Activated B cell treated with CpG ODN at 0.5 μM for 24 hours (primary cell): ENCODE measurements at regions not wholly inside any gene's neighbourhood (a gene's known extent, or its start where the extent isn't known, plus 50 kb on each side); places are given as distances from the start of the nearest gene placed in this dataset.

Experiments used
- ATAC-seq: fragments of 200-7000 bp; cut with Tn5 transposase; one replicate; pipeline ENCODE4 v1.10.0; 2021; ENCODE audit warnings: low read depth, mild to moderate bottlenecking, moderate library complexity
- CTCF ChIA-PET: fragments of 350-600 bp; sonication (Branson Sonifier 250); formaldehyde crosslinking; loops from one replicate; lab custom pipeline; 2021; ENCODE audit warnings: antibody characterized with exemption; lab: Charles Lee
- POLR2A ChIA-PET: fragments of 350-600 bp; sonication (Branson Sonifier 250); formaldehyde crosslinking; loops from one replicate; lab custom pipeline; 2021; ENCODE audit warnings: antibody characterized with exemption; lab: Charles Lee
- DNase-seq: peaks from one replicate; pipeline ENCODE4 v3.0.0; 2022
- H3K27ac Mint-ChIP-seq: one replicate; pipeline ENCODE4 v1.8.0; 2020; ENCODE audit warnings: mixed read lengths
- H3K27me3 Mint-ChIP-seq: one replicate; pipeline ENCODE4 v1.8.0; 2021; ENCODE audit warnings: mixed read lengths
- H3K36me3 Mint-ChIP-seq: one replicate; pipeline ENCODE4 v1.8.0; 2021; ENCODE audit warnings: low read depth, mixed read lengths
- H3K4me1 Mint-ChIP-seq: one replicate; pipeline ENCODE4 v1.8.0; 2021; ENCODE audit warnings: mixed read lengths
- H3K4me3 Mint-ChIP-seq: one replicate; pipeline ENCODE4 v1.8.0; 2020; ENCODE audit warnings: mild to moderate bottlenecking, mixed read lengths
- H3K9me3 Mint-ChIP-seq: one replicate; pipeline ENCODE4 v1.8.0; 2020; ENCODE audit warnings: mixed read lengths
- CTCF ChIP-seq: fragments of 200-600 bp; IDR thresholded peaks from one replicate; pipeline ENCODE4 v1.8.0; 2022; ENCODE audit warnings: antibody characterized with exemption, mild to moderate bottlenecking
- intact Hi-C: fragments of 100-400 bp; cut with micrococcal nuclease; formaldehyde crosslinking; loops from one replicate; pipeline ENCODE4 v1.15.1; 2024

- no peak for ATAC-seq
- no peaks in the 10 kb centered on the region for H3K4me1 Mint-ChIP-seq
- H3K36me3 Mint-ChIP-seq = no peaks in the 10 kb centered on the region
- DNase-seq = no peak
- H3K27ac Mint-ChIP-seq = no peak overlapping the region
- peaks cover 4% of the 10 kb centered on the region for H3K9me3 Mint-ChIP-seq
- no peak for TF ChIP-seq CTCF
- H3K4me3 Mint-ChIP-seq = no peak overlapping the region
- ChIA-PET CTCF (no interaction called here), POLR2A (no interaction called here)
- intact Hi-C loops = no loop called here
- no peaks in the 10 kb centered on the region for H3K27me3 Mint-ChIP-seq
Observed at GRCh38 chr22:48936391-48936790, 891.3 kb downstream of the BRD1 start.

GRCh38 chr22:48934446-48934845, 893.2 kb downstream of the BRD1 start:
- Mint-ChIP-seq H3K27ac (no peak overlapping the region), H3K27me3 (no peaks in the 10 kb centered on the region), H3K36me3 (no peaks in the 10 kb centered on the region), H3K4me1 (no peaks in the 10 kb centered on the region), H3K9me3 (peaks cover 4% of the 10 kb centered on the region), H3K4me3 (no peak overlapping the region)
- TF ChIP-seq CTCF = no peak
- no peak for ATAC-seq
- CTCF ChIA-PET = no interaction called here
- POLR2A ChIA-PET = no interaction called here
- DNase-seq = no peak
- intact Hi-C loops = no loop called here

GRCh38 chr22:48931452-48931851, 896.2 kb downstream of the BRD1 start:
- H3K36me3 Mint-ChIP-seq = no peaks in the 10 kb centered on the region
- no peaks in the 10 kb centered on the region for H3K4me1 Mint-ChIP-seq
- intact Hi-C loops = no loop called here
- H3K27ac Mint-ChIP-seq = no peak overlapping the region
- H3K27me3 Mint-ChIP-seq = no peaks in the 10 kb centered on the region
- peaks cover 4% of the 10 kb centered on the region for H3K9me3 Mint-ChIP-seq
- H3K4me3 Mint-ChIP-seq = no peak overlapping the region
- CTCF ChIA-PET = no interaction called here
- no peak for ATAC-seq
- POLR2A ChIA-PET = interaction anchor here (0.7 kb wide), 1 partner anchor 1397 kb away, joined by 7 read pairs; no protein-coding TSS in a partner anchor
- DNase-seq = no peak
- TF ChIP-seq CTCF = no peak

GRCh38 chr22:48929276-48929790, 898.3 kb downstream of the BRD1 start:
- DNase-seq (no peak), ATAC-seq (no peak)
- H3K27ac Mint-ChIP-seq = no peak overlapping the region
- no peaks in the 10 kb centered on the region for H3K9me3 Mint-ChIP-seq
- ChIA-PET POLR2A (no interaction called here), CTCF (no interaction called here)
- H3K36me3 Mint-ChIP-seq = no peaks in the 10 kb centered on the region
- no peak for TF ChIP-seq CTCF
- intact Hi-C loops = no loop called here
- H3K4me1 Mint-ChIP-seq = no peaks in the 10 kb centered on the region
- no peak overlapping the region for H3K4me3 Mint-ChIP-seq
- no peaks in the 10 kb centered on the region for H3K27me3 Mint-ChIP-seq

- Mint-ChIP-seq H3K27ac (no peak overlapping the region), H3K36me3 (no peaks in the 10 kb centered on the region), H3K27me3 (no peaks in the 10 kb centered on the region), H3K9me3 (no peaks in the 10 kb centered on the region), H3K4me1 (no peaks in the 10 kb centered on the region), H3K4me3 (no peak overlapping the region)
- ATAC-seq = no peak
- CTCF ChIA-PET = no interaction called here
- intact Hi-C loops = no loop called here
- POLR2A ChIA-PET = no interaction called here
- no peak for TF ChIP-seq CTCF
- no peak for DNase-seq
Observed at GRCh38 chr22:48927591-48927990, 900.1 kb downstream of the BRD1 start.
